HG02938 (cell line): ENCODE measurements at regions not wholly inside any gene's neighbourhood (a gene's known extent, or its start where the extent isn't known, plus 50 kb on each side); places are given as distances from the start of the nearest gene placed in this dataset.

Source experiments
- ATAC-seq: cut with Tn5 transposase; IDR thresholded peaks from one replicate; pipeline ENCODE4 v1.9.1; 2021; ENCODE audit warnings: mild to moderate bottlenecking, moderate library complexity; ENCODE audit not compliant: unreplicated experiment

DNA sequence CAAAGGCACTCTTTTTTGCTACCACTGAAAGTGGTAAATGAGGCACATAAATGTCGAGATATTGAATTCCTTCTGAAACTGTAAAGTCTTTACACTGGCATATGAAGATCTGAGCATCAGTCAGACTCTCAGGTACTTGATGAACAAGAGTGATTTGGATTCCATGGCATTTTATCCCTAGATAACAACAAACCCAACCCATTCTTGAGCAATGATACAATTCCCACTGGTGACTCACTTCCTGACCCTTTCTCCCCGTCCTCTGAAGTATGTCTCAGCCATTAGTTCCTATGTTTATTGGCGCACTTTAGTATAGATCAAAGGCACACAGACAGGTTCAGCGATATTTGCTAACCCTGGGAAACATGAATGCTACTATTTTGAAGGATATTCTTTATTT is 147.0 kb upstream of the RBFOX1 start:
- no peak for ATAC-seq

DNA sequence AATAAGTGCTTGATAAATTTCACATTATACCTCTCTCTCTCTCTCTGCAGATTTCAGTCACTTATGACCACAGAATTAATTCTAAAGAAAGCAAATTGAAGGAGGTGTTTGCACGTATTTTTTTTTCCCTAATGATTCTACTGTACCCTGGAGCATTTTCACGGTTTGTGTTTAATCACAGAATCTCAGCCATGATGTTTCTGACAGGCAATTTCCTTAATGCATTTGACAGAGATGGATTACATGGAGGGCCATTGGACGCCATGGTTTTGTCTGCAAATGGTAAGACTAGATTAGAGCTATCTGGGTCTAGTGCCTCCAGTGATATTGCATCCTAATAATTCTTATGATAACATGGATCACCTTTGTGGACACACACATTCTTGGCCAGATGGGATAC is 147.5 kb upstream of the RBFOX1 start:
- ATAC-seq: no peak

DNA sequence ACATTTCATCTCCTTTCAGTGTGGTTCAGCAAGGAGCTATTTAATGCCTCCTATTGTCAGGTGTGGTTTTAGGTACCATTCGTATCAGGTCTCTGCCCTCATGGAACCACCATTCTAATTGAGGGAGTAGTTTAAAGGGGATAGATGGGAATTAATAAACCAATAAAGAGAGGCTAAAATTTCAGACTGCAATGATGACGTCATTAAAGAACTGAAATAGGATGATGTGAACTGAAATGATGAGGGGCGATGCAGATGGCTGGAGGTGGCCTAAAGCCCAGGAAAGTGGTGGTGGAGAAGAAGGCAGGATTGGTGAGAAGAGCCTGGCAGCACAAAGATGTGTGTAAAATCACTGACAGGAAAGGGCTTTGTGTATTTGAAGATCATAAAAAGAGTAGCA is 148.9 kb upstream of the RBFOX1 start:
- no peak for ATAC-seq

DNA sequence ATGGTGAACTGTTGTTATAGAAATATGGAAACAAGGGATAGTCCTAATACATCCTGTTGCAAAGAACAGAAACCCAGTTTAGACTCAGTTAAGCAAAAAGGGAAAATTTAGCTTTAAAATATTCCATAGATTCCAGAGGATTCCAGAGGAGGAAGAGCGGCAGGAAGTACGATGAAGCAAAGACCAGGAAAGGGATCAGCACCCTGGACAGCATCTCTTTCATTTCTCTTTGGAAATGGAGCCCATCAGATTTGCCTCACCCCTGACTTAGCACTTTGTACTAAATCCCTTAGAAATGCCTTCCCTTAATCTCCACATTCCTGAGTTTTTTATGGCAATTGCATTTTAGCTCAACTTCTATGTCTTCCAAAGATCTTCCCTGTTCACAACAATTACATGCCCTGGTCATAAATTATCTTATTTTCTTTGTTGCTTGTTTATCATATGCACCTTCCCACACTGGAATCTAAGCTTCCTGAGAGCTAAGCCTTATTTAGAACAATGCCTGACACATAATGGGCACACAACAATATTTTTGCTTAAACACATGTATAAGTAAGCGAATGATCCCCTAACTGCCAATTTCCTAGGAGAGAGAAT is 150.0 kb upstream of the RBFOX1 start:
- ATAC-seq: no peak

DNA sequence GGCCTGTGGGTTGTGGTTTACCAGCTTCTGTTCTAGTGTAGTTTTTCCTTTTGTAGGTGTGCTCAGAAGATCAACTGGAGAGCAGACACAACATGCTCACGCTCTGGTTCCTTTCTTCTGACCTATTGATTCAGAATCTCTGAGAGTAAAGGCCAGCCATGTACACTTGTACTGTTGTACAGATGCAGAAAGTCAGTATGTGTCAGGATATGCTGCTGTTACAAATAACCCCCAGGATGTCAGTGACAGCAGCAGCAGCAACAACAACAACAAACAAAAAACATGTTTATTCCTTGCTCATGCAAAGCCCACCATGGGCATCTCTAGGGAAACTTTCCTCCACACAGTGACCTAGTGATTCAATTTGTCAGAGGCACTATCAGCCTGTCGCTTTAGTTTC is 154.8 kb upstream of the RBFOX1 start:
- ATAC-seq: no peak

DNA sequence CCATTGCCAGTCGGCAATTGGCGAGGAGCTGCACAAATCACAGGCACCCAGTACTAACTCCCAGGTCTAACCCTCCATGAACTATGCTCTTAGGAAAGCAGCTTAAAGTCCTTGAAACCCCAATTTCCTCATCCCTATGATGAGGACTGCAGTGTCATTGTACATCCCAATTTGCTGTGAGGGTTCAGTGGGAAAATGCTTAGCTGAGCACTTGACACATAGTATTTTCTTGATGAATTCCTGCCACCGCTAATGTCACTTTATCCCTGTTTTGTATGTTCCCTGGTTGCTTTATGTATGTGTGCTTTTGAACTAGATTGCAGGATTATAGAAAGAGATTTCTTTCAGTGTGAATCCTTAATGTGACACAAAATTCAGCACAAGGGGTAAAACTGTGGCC is 161.5 kb upstream of the RBFOX1 start:
- no peak for ATAC-seq

DNA sequence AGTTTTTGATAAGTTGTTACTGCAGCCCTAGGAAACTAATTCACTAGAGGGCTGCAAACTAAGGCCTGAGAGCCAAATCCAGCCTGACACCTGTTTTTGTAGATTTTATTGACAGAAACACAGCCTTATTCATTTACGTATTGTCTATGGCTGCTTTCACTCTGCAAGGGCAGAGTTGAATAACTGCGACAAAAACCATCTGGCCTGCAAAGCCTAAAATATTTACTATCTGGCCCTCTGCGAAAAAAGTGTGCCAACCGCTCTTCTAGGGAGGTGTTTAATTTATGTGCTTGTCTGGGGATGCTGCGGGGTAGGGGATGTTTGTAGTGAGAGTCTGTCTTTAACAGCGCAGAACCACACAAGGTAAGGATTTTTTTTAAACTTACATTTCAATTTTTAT is 165.0 kb upstream of the RBFOX1 start:
- ATAC-seq: no peak

DNA sequence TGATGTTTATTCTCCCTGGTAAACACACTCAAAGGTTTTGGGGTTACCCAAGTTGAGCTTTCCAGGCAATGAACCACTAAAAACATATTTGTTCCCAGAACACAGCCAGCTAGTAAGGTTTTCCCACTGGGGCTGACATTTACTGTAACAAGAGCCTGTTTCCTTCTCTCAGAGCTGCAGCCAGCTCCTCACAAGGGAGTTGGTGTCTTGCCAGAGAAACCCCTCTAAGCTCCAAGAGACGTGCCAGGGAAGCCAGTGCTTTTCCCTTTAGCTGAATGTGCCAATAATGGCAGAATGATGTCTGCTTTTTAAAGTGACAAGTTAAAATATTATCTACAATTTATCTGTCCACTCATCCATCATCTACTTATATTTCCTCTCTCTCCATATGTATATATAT is 170.8 kb upstream of the RBFOX1 start:
- ATAC-seq: no peak

DNA sequence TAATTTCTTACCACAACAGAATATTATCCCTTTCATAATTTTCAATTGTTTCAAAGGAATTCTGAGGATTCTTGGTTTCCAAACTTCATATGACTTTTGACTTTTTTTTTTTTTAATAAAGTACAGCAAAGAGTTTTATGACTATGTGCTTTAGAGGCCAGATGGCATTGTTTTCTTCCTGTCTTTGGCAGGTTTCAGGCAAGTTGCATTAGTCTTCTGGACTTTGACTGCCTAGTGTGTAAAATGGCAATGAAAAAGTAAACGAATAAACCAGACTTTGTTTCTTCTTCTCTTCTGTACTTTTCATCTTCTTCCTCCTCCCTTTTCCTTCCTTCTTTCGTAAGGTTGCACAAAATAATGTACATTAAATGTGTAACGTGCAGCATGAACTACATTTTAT is 172.6 kb upstream of the RBFOX1 start:
- ATAC-seq: no peak

DNA sequence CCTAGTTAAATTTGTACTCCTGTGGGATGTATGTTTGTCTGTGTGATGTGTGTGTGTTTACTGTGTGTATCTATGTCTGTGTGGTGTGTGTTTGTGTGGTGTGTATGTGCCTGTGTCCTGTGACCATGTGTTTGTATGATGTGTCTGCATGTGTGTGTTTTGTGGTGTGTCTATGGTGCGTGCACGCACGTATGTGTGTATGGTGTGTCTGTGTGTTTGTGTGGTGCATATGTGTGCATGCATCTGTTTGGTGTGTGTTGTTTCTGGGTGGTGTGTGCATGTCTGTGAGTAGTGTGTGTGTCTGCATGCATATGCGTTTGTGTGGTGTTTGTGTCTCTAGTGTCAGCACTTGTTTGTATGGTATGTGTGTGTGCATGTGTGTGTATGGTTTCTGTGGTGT is 174.2 kb upstream of the RBFOX1 start:
- ATAC-seq: no peak

DNA sequence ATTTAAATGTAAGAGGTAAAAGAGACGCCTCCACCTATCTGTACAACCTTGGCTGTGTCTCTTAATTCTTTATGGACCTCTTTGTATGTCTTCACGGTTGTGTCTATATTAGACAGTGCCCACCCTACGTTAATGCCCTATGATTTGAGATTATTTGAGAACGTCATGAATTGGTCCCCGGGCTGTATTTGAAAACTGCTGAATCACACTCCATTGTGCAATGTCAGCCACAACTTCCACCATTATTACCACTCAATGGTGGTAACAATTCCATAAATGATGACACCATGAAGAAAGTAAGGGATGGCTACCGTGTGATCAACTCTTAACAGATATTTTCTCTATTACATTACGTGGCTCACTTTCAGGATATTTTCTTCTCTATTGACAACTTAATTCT is 182.4 kb upstream of the RBFOX1 start:
- ATAC-seq: no peak

DNA sequence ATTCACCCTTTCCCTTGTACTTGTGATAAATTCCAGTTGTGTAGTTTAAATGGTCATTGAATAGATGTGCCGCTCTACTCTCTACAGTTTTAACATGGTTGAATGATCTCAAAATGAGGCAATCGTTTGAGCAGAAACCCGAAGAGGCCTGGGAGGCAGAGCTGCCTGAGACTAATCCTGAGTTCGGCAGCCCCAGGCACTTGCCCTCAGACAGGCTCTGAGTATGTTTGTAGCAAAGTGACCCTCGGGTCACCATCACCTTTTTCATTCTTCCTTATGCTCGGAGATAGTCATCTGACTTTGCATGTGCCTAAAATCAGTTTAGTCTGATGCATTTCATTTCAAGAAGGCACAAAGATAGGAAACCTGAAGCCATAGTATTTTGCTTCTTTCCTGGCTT is 184.0 kb upstream of the RBFOX1 start:
- no peak for ATAC-seq

DNA sequence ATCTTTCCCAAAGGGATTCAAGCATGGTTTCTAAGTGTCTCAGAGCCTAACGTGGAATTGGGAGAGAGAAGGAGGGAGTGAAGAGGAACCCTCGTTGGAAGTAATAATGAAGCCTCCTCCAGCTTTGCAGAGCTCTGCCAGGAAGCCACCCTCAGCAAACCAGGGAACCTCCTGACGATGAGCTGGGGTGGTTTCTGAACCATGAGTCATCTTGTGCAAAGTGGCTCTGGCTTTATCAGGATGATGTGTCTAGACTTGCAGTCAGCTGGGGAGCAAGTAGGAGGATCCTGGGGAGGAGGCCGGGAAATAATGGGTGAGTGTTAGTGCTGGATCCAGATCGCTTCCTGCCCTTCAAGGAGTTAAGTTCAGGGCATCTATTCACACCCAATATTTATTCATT is 191.7 kb upstream of the RBFOX1 start:
- no peak for ATAC-seq

DNA sequence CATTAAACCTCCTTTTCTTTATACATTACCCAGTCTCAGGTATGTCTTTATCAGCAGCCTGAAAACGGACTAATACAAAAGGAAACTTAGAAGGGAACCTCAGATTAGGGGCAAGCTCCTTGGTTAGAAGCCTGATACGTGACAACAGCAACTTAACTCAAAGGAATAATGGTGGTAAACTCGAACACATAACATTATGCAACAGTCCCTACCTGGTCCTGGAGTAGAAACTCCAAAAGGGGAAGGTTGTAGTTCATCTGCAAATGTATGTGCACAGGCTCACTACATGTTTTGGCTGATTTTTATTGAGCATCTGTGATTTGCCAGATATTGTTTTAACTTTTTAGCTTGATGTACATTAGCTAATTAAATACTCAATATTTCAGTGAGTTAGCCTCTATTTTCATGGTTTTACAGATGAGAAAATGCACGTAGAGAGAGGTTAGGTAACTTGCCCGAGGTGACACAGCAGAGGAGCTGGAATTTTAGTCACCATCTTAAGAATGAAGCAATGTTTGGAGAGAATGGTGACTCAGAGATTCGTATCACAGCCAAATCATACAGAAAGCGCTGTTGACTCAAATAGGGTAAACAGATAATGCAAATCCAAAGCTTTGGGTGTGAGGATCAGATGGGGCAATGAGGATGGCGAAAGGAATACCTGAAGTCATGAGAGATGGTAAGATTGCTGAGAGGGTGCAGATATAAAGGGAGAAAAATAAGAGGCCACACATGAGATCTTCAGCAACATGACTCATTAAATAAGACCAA is 194.9 kb upstream of the RBFOX1 start:
- no peak for ATAC-seq

DNA sequence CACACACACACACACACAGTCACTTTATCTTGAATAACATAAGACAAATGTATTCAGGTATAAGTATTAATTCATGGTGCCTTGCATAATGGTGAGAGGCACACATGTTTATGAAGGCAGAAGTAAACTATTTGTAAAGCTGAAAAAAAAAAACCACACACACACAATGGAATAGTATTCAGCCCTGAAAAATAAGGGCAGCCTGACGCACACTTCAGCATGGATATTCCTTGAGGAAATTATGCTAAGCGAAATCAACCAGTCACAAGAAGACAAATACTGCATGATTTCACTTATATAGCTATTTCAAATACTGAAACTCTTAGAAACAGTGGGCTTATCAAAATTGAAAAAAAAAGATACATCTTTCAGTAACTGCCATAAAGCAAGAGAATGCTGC is 200.2 kb upstream of the RBFOX1 start:
- ATAC-seq: no peak

DNA sequence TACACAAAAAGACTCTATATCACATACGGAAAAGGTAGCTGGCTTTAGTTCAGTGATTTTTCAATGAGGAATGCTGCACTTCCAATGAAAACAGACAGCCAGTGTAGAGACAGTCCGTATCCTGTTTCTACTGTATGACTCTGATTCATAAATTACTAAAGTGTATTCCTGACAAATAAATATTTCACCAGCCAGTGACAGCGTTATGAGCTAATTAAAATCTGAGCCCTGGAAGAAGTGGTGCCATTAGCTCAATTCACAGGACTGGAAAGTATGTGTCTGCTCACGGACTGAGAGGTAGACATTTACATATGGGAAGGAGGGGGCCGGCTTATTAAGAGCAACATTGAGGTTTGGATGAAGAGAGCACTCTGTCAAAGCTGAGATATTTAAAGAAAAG is 207.9 kb upstream of the RBFOX1 start:
- no peak for ATAC-seq

DNA sequence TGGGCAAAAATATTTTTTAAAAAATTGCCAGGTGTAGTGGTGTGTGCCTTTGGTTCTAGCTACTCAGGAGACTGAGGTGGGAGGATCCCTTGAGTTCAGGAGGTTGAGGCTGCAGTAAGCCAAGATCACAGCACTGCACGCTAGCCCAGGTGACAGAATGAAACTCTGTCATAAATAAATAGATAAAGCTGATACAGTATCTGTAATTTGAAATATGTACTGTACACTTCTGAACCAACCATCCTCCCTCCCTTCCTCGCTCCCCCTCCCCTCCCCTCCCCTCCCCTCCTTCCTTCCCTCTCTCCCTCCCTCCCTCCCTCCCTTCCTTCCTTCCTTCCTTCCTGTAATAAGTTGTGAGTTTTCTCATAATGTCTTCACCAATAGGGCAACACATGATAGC is 208.4 kb upstream of the RBFOX1 start:
- ATAC-seq: no peak

DNA sequence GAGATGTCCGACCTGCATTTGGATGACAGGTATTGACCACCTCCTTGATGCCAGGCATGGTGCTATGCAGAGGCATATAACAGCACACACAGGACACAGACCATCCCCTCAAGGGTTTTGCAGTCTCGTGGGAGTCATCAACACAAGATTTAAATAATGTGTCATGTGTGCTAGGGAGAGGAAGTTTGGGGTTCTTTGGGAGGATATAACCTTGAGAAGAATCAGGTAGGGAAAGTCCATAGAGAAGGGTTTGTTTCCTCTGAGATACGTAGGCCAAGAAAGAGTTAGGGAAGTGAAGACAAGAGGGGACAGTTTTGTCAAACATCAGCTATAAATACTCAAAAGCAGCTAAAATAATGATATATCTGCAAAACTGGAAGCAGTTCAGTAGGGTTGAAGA is 215.9 kb upstream of the RBFOX1 start:
- ATAC-seq: no peak

DNA sequence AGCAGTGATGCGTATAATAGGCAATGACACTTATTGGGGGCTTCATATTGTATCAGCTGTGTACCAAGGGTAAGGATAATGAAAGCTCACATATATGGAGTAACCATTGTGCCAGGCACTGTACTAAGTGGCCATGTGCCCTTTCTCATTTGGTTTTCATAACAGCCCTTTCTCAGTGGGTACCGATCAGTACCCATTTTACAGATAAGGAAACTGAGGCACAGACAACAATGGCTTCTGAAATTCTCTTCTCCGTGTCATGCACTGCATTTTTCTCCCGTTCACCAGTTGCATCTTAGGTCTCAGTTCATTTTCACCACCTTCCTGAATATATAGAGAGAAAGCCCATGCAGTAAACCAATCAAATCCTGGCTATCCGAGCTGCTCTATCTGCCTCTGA is 216.7 kb upstream of the RBFOX1 start:
- no peak for ATAC-seq

DNA sequence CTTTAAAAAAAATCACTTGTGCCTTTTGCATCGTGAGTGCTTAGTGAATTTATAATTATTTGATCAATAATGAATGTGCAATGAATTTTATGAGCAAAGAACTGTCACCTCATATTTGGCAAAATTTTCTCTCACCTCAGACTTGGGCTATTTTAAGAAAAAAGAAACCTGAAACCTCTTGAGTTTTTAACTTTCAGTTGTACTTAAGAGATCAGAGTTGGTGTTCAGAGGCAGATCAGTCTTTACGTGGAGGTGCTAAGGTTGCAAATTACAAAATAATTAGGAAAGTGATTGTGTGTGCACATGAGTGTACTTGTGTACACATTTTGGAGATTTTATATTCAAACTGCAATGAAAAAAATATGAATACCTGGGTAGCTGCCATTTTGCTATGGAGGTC is 218.7 kb upstream of the RBFOX1 start:
- ATAC-seq: no peak

DNA sequence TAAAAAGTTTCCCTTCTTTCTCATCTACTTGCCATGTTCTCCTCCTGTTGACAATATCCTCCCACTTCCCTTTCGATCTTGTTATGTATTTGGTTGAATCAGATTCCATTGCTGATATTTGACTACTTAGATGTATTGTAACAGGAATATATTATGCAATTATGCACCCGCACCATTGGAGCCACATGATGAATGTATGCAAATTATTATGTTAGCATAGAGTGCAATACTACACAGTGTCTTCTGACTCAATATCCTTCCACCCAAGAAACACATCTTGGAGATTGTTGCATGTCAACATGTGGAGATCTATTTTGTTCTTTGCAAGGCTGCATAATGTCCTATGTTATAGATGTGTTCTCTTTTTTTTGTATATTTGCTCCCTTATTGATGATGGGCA is 219.2 kb upstream of the RBFOX1 start:
- ATAC-seq: no peak

DNA sequence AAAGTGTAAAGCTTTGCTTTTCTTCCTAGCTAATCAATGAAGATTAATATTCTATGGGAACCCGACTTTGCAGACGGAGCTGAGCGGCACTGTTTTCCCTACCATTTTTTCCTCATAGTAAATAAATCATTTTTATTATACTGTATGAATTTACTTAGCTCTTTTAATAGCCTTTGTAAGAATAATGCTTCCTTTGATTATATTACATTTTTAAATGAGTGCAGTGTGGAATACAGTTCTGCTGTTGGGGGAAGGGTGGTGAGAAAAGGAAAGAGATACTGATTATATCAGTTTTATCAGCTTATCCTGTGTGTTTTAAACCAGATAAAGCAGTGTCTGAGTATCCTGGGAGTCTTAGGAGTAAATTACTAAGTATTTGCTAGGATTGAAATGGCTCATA is 221.4 kb upstream of the RBFOX1 start:
- ATAC-seq: no peak

DNA sequence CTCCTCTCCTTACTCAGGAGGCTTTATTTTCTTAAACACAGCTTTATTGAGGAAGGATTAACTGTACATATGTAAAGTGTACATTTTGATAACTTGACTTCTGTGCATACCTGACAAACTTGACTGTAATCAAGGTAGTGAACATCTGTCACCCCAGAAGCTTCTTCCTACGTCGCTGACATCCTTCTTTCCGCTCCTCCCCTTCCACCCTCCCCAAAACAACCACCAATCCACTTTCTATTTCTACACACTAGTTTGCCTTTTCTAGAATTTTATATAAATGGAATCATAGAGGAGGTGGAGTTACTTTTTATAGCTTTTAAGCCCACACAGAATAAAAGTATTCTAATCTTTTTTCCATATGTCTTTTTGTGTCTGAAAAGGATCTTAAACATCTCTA is 225.2 kb upstream of the RBFOX1 start:
- no peak for ATAC-seq
